AG09319 (cell line): ENCODE measurements at regions not wholly inside any gene's neighbourhood (a gene's known extent, or its start where the extent isn't known, plus 50 kb on each side); places are given as distances from the start of the nearest gene placed in this dataset.
"Not testable (repeated sequence)": the region's sequence is repeated elsewhere in the genome, so short reads cannot be mapped to it uniquely, and the experiment has no call there.

Experiments
- DNase-seq: peaks from one replicate; pipeline ENCODE4 v3.0.0-alpha.2; 2010; ENCODE audit warnings: low read depth; ENCODE audit errors: extremely low read depth

- not testable (repeated sequence) for DNase-seq
Measured at GRCh38 chr15:20207607-20208006, 334.0 kb downstream of the GOLGA6L6 start.

GRCh38 chr15:20207198-20207597 lies 334.4 kb downstream of the GOLGA6L6 start:
- not testable (repeated sequence) for DNase-seq

GRCh38 chr15:20204177-20204866 lies 337.3 kb downstream of the GOLGA6L6 start:
- not testable (repeated sequence) for DNase-seq

GRCh38 chr15:20203649-20204150 lies 337.9 kb downstream of the GOLGA6L6 start:
- not testable (repeated sequence) for DNase-seq

GRCh38 chr15:20194591-20195198 lies 346.9 kb downstream of the GOLGA6L6 start:
- not testable (repeated sequence) for DNase-seq

GRCh38 chr15:20192982-20193929 lies 348.3 kb downstream of the GOLGA6L6 start:
- DNase-seq, result not testable (repeated sequence)

- DNase-seq, result not testable (repeated sequence)
Measured at GRCh38 chr15:20191508-20192125, 350.0 kb downstream of the GOLGA6L6 start.

GRCh38 chr15:20188611-20189010 lies 353.0 kb downstream of the GOLGA6L6 start:
- not testable (repeated sequence) for DNase-seq

- not testable (repeated sequence) for DNase-seq
Measured at GRCh38 chr15:20187370-20188355, 353.9 kb downstream of the GOLGA6L6 start.

GRCh38 chr15:20184879-20185278 lies 356.7 kb downstream of the GOLGA6L6 start:
- not testable (repeated sequence) for DNase-seq

- DNase-seq, result not testable (repeated sequence)
Measured at GRCh38 chr15:20168221-20168620, 373.4 kb downstream of the GOLGA6L6 start.

- not testable (repeated sequence) for DNase-seq
Measured at GRCh38 chr15:20153528-20153927, 388.1 kb downstream of the GOLGA6L6 start.

- DNase-seq, result not testable (repeated sequence)
Measured at GRCh38 chr15:20148679-20149078, 392.9 kb downstream of the GOLGA6L6 start.

- DNase-seq, result not testable (repeated sequence)
Measured at GRCh38 chr15:20148008-20148407, 393.6 kb downstream of the GOLGA6L6 start.

- DNase-seq, result not testable (repeated sequence)
Measured at GRCh38 chr15:20144333-20145036, 397.1 kb downstream of the GOLGA6L6 start.

GRCh38 chr15:20142906-20143305 lies 398.7 kb downstream of the GOLGA6L6 start:
- not testable (repeated sequence) for DNase-seq

- not testable (repeated sequence) for DNase-seq
Measured at GRCh38 chr15:20142410-20142809, 399.2 kb downstream of the GOLGA6L6 start.

- DNase-seq, result not testable (repeated sequence)
Measured at GRCh38 chr15:20124668-20125067, 416.9 kb downstream of the GOLGA6L6 start.
